Spleen (tissue), 11 donors: ENCODE measurements at regions not wholly inside any gene's neighbourhood (a gene's known extent, or its start where the extent isn't known, plus 50 kb on each side); places are given as distances from the start of the nearest gene placed in this dataset.

Source experiments
- DNase-seq: peaks from one replicate; pipeline ENCODE4 v3.0.0-alpha.2; 2020
- H3K27ac ChIP-seq, 8 donors: fragments of 200-600 bp; sonication (generic) in 7 of 8; 1 replicate in 4 of 8; 2 replicates in 4 of 8; pipeline versions ENCODE4 v1.5.0 to v1.8.0; 2016 to 2021; ENCODE audit warnings: inconsistent platforms in 4 of 8, mild to moderate bottlenecking in 4 of 8, moderate library complexity in 1 of 8
- H3K27me3 ChIP-seq, 7 donors: fragments of 200-600 bp; sonication (generic) in 6 of 7; replicated peaks in 1 of 7; 1 replicate in 4 of 7; 2 replicates in 3 of 7; pipeline versions ENCODE4 v1.5.0 to v1.8.0; 2016 to 2021; ENCODE audit warnings: inconsistent platforms in 3 of 7, mild to moderate bottlenecking in 1 of 7
- H3K36me3 ChIP-seq, 6 donors: fragments of 200-600 bp; sonication (generic) in 5 of 6; 1 replicate in 4 of 6; 2 replicates in 2 of 6; pipeline versions ENCODE4 v1.5.0 to v1.8.0; 2016 to 2021; ENCODE audit warnings: inconsistent platforms in 2 of 6
- H3K4me1 ChIP-seq, 6 donors: fragments of 200-600 bp; sonication (generic) in 5 of 6; 1 replicate in 3 of 6; 2 replicates in 3 of 6; pipeline versions ENCODE4 v1.5.0 to v1.8.0; 2016 to 2021; ENCODE audit warnings: inconsistent platforms in 3 of 6
- H3K4me3 ChIP-seq, 8 donors: fragments of 200-600 bp; sonication (generic) in 7 of 8; 1 replicate in 4 of 8; 2 replicates in 4 of 8; pipeline versions ENCODE4 v1.5.0 to v1.8.0; 2016 to 2021; ENCODE audit warnings: inconsistent platforms in 4 of 8, mild to moderate bottlenecking in 4 of 8, moderate library complexity in 2 of 8
- H3K9me3 ChIP-seq, 8 donors: fragments of 200-600 bp; sonication (generic) in 7 of 8; 1 replicate in 4 of 8; 2 replicates in 4 of 8; pipeline versions ENCODE4 v1.5.0 to v1.8.0; 2016 to 2021; ENCODE audit warnings: inconsistent platforms in 4 of 8
- CTCF ChIP-seq, 11 experiments: fragments of 200-600 bp in 7 of 11; fragments of 450-650 bp in 4 of 11; sonication (generic) in 4 of 11; IDR thresholded peaks in 8 of 11; conservative IDR thresholded peaks in 3 of 11; 1 replicate in 7 of 11; 2 replicates in 4 of 11; pipeline versions ENCODE4 v1.4.0 to v1.8.0; 2016 to 2021; ENCODE audit warnings: antibody characterized with exemption in 11 of 11, inconsistent platforms in 4 of 11, mild to moderate bottlenecking in 1 of 11
- POLR2A ChIP-seq, 3 donors: fragments of 450-650 bp; IDR thresholded peaks; one replicate each; pipeline ENCODE4 v1.5.1; 2017; ENCODE audit warnings: antibody characterized with exemption in 3 of 3, mild to moderate bottlenecking in 1 of 3
- POLR2AphosphoS5 ChIP-seq, 3 donors: sonication (generic); formaldehyde crosslinking; IDR thresholded peaks; one replicate each; pipeline ENCODE4 v1.5.1; 2017; ENCODE audit warnings: antibody characterized with exemption in 3 of 3
- WGBS, 5 donors: extraction: QIAGEN DNeasy Blood & Tissue Kit in 3 of 5; methylation state at CpG; one replicate each; pipeline versions ENCODE4 v1.1.5 to v1.1.7; 2013 to 2018; 5-methylcytosine and 5-hydroxymethylcytosine counted together
- intact Hi-C: fragments of 100-400 bp; cut with DNase I; formaldehyde crosslinking; loops from one replicate; pipeline ENCODE4 v1.15.0; 2023; ENCODE audit warnings: low total_unique reads
- donor health status: healthy with polysubstance abuse.
- donor health status: DM: no; HTN: no; CAD: no; lungs with moderate emphysema.
- donor health status: DM: no; HTN: no; CAD: no.
- donor health status: Bipolar disorder and iron deficiency.
- donor health status: healthy.
- donor health status: DM: no; HTN: no; CAD: no.
- donor health status: DM: yes; HTN: yes; CAD: no.

- Histone ChIP-seq H3K9me3 (no peaks in the 10 kb centered on the region), H3K36me3 (no peaks in the 10 kb centered on the region), H3K27me3 (peaks cover 0 to 27% (median 0%) of the 10 kb centered on the region in 7 donors), H3K4me3 (no peak overlapping the region), H3K27ac (no peak overlapping the region), H3K4me1 (peaks cover 0 to 17% (median 0%) of the 10 kb centered on the region in 6 donors)
- 52 to 80% (median 67%) methylated on average over 5 of the region's 5 CpGs for WGBS, 5 donors
- intact Hi-C loops = no loop called here
- TF ChIP-seq POLR2AphosphoS5 (IDR thresholded peaks at IDR 0.05) (no peak), CTCF (IDR thresholded peaks at IDR 0.05 in 8 of 11, conservative IDR thresholded peaks at IDR 0.05 in 3 of 11) (no peak), POLR2A (IDR thresholded peaks at IDR 0.05) (no peak)
- no peak for DNase-seq
These were observed 152.6 kb upstream of the LMO4 start for GRCh38 chr1:87176087-87176486.

GRCh38 chr1:87176514-87176913 lies 152.2 kb upstream of the LMO4 start:
- Histone ChIP-seq H3K36me3 (no peaks in the 10 kb centered on the region), H3K27ac (no peak overlapping the region), H3K4me1 (peaks cover 0 to 17% (median 0%) of the 10 kb centered on the region in 6 donors), H3K9me3 (no peaks in the 10 kb centered on the region), H3K27me3 (peaks cover 0 to 27% (median 0%) of the 10 kb centered on the region in 7 donors), H3K4me3 (no peak overlapping the region)
- intact Hi-C loops = no loop called here
- TF ChIP-seq CTCF (IDR thresholded peaks at IDR 0.05 in 8 of 11, conservative IDR thresholded peaks at IDR 0.05 in 3 of 11) (no peak), POLR2A (IDR thresholded peaks at IDR 0.05) (no peak), POLR2AphosphoS5 (IDR thresholded peaks at IDR 0.05) (no peak)
- WGBS, 5 donors = 17 to 26% (median 23%) methylated on average over 5 of the region's 5 CpGs
- DNase-seq = no peak

- H3K27me3 ChIP-seq = peaks cover 0 to 22% (median 0%) of the 10 kb centered on the region in 7 donors
- H3K36me3 ChIP-seq = no peaks in the 10 kb centered on the region
- intact Hi-C loops = no loop called here
- WGBS, 5 donors = 71 to 86% (median 78%) methylated on average over 4 of the region's 4 CpGs
- H3K4me3 ChIP-seq = no peak overlapping the region
- H3K27ac ChIP-seq = no peak overlapping the region
- H3K4me1 ChIP-seq = peaks cover 0 to 17% (median 0%) of the 10 kb centered on the region in 6 donors
- H3K9me3 ChIP-seq = no peaks in the 10 kb centered on the region
- no peak for DNase-seq
- no peak for TF ChIP-seq POLR2A (IDR thresholded peaks at IDR 0.05)
- no peak for TF ChIP-seq POLR2AphosphoS5 (IDR thresholded peaks at IDR 0.05)
- TF ChIP-seq CTCF (IDR thresholded peaks at IDR 0.05 in 8 of 11, conservative IDR thresholded peaks at IDR 0.05 in 3 of 11) = no peak
These were observed 150.2 kb upstream of the LMO4 start for GRCh38 chr1:87178441-87178840.

- H3K9me3 ChIP-seq = no peaks in the 10 kb centered on the region
- peaks cover 0 to 17% (median 0%) of the 10 kb centered on the region in 6 donors for H3K4me1 ChIP-seq
- intact Hi-C loops = no loop called here
- H3K4me3 ChIP-seq = no peak overlapping the region
- no peak overlapping the region for H3K27ac ChIP-seq
- no peak for DNase-seq
- WGBS, 5 donors = 42 to 75% (median 49%) methylated on average over 15 of the region's 15 CpGs
- TF ChIP-seq CTCF (IDR thresholded peaks at IDR 0.05 in 8 of 11, conservative IDR thresholded peaks at IDR 0.05 in 3 of 11) = no peak
- no peak for TF ChIP-seq POLR2AphosphoS5 (IDR thresholded peaks at IDR 0.05)
- no peak for TF ChIP-seq POLR2A (IDR thresholded peaks at IDR 0.05)
- H3K36me3 ChIP-seq = no peaks in the 10 kb centered on the region
- H3K27me3 ChIP-seq = peaks cover 0 to 16% (median 0%) of the 10 kb centered on the region in 7 donors
These were observed 149.4 kb upstream of the LMO4 start for GRCh38 chr1:87179076-87179810.
